GM12878 (cell line): ENCODE measurements at regions not wholly inside any gene's neighbourhood (a gene's known extent, or its start where the extent isn't known, plus 50 kb on each side); places are given as distances from the start of the nearest gene placed in this dataset.

ENCODE experiments used
- FOXM1 ChIP-seq: IDR thresholded peaks from 2 replicates; pipeline ENCODE4 v1.6.1; 2012; ENCODE audit warnings: low read depth, mild to moderate bottlenecking, inconsistent platforms, low read length, moderate library complexity
- JUNB ChIP-seq: IDR thresholded peaks from 2 replicates; pipeline ENCODE4 v1.6.1; 2016; ENCODE audit warnings: antibody characterized with exemption, mild to moderate bottlenecking
- SREBF1 ChIP-seq: IDR thresholded peaks from 2 replicates; pipeline ENCODE4 v1.6.1; 2012; ENCODE audit warnings: mild to moderate bottlenecking, low read length
- TF ChIP-seq, protein P1 (sequence below), 3 experiments: IDR thresholded peaks in 2 of 3; conservative IDR thresholded peaks in 1 of 3; 2 replicates each; pipeline ENCODE4 v1.5.1; 2011; ENCODE audit warnings: low read depth in 3 of 3, low read length in 3 of 3, mild to moderate bottlenecking in 3 of 3, control low read depth in 2 of 3, moderate library complexity in 2 of 3, inconsistent platforms in 1 of 3, mixed read lengths in 1 of 3; ENCODE audit not compliant: control insufficient read depth in 2 of 3, insufficient read depth in 1 of 3; ENCODE audit errors: extremely low read depth in 1 of 3
- TF ChIP-seq, protein P2 (sequence below): IDR thresholded peaks from 2 replicates; pipeline ENCODE4 v1.6.1; 2012; ENCODE audit warnings: low read depth, low read length, improper control_type of control experiment
- TF ChIP-seq, protein P3 (sequence below): IDR thresholded peaks from 2 replicates; pipeline ENCODE4 v1.6.1; 2012; ENCODE audit warnings: mild to moderate bottlenecking, low read depth, low read length

DNA sequence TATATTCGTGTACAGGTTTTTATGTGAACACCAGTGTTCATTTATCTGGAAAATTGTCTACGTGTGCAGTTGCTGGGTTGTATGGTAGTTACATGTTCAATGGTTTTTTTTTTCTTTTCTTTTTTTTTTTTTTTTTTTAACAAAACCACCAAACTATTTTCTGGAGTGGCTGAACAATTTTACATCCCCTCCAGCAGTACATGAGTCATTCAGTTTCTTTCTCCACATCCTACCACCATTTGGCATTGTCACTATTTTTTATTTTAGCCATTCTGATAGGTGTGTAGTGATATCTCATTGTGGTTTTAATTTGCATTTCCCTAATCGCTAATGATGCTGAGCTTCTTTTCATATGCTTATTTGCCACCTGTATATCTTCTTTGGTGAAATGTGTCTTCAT, 256.3 kb upstream of the EOMES start:
- no peak for TF ChIP-seq JUNB
- no peak for TF ChIP-seq SREBF1
- TF ChIP-seq, protein P1, sequence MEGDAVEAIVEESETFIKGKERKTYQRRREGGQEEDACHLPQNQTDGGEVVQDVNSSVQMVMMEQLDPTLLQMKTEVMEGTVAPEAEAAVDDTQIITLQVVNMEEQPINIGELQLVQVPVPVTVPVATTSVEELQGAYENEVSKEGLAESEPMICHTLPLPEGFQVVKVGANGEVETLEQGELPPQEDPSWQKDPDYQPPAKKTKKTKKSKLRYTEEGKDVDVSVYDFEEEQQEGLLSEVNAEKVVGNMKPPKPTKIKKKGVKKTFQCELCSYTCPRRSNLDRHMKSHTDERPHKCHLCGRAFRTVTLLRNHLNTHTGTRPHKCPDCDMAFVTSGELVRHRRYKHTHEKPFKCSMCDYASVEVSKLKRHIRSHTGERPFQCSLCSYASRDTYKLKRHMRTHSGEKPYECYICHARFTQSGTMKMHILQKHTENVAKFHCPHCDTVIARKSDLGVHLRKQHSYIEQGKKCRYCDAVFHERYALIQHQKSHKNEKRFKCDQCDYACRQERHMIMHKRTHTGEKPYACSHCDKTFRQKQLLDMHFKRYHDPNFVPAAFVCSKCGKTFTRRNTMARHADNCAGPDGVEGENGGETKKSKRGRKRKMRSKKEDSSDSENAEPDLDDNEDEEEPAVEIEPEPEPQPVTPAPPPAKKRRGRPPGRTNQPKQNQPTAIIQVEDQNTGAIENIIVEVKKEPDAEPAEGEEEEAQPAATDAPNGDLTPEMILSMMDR (IDR thresholded peaks at IDR 0.05 in 2 of 3, conservative IDR thresholded peaks at IDR 0.05 in 1 of 3; ENCODE audit: control insufficient read depth in 2 of 3, extremely low read depth in 1 of 3, insufficient read depth in 1 of 3, low read depth in 3 of 3, low read length in 3 of 3), result no peak
- TF ChIP-seq, protein P2, sequence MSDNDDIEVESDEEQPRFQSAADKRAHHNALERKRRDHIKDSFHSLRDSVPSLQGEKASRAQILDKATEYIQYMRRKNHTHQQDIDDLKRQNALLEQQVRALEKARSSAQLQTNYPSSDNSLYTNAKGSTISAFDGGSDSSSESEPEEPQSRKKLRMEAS, result no peak
- TF ChIP-seq, protein P3, sequence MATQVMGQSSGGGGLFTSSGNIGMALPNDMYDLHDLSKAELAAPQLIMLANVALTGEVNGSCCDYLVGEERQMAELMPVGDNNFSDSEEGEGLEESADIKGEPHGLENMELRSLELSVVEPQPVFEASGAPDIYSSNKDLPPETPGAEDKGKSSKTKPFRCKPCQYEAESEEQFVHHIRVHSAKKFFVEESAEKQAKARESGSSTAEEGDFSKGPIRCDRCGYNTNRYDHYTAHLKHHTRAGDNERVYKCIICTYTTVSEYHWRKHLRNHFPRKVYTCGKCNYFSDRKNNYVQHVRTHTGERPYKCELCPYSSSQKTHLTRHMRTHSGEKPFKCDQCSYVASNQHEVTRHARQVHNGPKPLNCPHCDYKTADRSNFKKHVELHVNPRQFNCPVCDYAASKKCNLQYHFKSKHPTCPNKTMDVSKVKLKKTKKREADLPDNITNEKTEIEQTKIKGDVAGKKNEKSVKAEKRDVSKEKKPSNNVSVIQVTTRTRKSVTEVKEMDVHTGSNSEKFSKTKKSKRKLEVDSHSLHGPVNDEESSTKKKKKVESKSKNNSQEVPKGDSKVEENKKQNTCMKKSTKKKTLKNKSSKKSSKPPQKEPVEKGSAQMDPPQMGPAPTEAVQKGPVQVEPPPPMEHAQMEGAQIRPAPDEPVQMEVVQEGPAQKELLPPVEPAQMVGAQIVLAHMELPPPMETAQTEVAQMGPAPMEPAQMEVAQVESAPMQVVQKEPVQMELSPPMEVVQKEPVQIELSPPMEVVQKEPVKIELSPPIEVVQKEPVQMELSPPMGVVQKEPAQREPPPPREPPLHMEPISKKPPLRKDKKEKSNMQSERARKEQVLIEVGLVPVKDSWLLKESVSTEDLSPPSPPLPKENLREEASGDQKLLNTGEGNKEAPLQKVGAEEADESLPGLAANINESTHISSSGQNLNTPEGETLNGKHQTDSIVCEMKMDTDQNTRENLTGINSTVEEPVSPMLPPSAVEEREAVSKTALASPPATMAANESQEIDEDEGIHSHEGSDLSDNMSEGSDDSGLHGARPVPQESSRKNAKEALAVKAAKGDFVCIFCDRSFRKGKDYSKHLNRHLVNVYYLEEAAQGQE, result no peak
- no peak for TF ChIP-seq FOXM1
